ENCODE measurements at regions not wholly inside any gene's neighbourhood (a gene's known extent, or its start where the extent isn't known, plus 50 kb on each side); places are given as distances from the start of the nearest gene placed in this dataset.

DNA sequence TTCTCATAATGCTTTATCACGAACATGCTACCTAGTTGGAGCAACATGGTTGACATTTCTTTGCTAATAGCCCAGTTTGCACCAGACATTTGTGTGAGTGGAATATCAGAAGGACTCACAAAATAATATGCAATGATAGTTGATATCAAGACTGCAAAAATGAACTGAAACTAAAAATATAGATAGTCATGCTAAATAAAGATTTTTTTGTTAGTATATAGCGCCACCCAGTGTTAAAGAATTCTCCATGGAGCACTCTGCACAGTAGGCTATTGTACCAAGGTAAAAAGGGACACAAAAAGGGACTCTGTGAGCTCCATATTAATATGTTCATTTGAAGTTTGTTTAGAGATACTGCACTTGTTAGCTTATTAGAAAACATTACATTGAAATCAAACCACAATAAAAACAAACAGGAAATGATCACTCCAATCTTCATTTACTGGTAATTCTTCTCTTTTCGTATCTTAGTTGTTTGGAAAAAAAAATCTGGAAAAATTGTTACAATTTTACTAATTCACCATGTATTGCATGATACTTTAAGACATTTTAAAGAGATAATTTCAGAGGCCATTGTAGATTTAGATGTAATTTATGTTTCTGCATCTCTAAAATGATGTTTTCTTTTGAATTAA is 1509.6 kb downstream of the ADGRL3 start (continued):
- TF ChIP-seq ZNF460 (CRISPR knock-in tag; IDR thresholded peaks at IDR 0.05; ENCODE audit: borderline replicate concordance) (no peak), IKZF1 (IDR thresholded peaks at IDR 0.05) (no peak), SOX6 (IDR thresholded peaks at IDR 0.05) (no peak), SOX6 (CRISPR knock-in tag; IDR thresholded peaks at IDR 0.05) (no peak), TAF1 (CRISPR knock-in tag; IDR thresholded peaks at IDR 0.05) (no peak)
- TF ChIP-seq, protein P1, sequence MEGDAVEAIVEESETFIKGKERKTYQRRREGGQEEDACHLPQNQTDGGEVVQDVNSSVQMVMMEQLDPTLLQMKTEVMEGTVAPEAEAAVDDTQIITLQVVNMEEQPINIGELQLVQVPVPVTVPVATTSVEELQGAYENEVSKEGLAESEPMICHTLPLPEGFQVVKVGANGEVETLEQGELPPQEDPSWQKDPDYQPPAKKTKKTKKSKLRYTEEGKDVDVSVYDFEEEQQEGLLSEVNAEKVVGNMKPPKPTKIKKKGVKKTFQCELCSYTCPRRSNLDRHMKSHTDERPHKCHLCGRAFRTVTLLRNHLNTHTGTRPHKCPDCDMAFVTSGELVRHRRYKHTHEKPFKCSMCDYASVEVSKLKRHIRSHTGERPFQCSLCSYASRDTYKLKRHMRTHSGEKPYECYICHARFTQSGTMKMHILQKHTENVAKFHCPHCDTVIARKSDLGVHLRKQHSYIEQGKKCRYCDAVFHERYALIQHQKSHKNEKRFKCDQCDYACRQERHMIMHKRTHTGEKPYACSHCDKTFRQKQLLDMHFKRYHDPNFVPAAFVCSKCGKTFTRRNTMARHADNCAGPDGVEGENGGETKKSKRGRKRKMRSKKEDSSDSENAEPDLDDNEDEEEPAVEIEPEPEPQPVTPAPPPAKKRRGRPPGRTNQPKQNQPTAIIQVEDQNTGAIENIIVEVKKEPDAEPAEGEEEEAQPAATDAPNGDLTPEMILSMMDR (CRISPR knock-in tag; IDR thresholded peaks at IDR 0.05) = peak; percentile 56

DNA sequence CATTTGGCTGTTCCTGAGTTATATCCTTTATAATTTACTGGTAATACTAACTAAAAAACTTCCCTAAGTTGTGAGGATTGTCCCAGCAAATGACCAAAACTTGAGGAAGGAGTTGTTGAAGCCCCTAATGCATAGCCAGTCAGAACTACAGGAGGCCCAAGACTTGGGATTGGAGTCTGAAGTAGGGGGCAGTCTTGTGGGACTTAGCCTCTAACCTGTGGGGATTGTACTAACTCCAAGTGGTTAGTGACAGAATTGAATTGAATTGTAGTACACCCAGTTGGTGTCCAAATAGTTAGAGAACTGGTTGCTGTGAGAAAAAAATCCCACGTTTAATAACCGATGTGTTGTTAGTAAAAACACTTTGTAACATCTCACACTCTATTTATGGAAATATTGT is 1506.3 kb downstream of the ADGRL3 start:
- Histone ChIP-seq H2AFZ (ENCODE audit: low read length) (no peak overlapping the region), H3K4me3 (replicated peaks in 1 of 3; ENCODE audit: insufficient read depth in 1 of 3, low read depth in 2 of 3, low read length in 3 of 3) (no peak overlapping the region), H4K20me1 (ENCODE audit: insufficient read depth, low read length) (no peaks in the 10 kb centered on the region), H3K36me3 (replicated peaks in 1 of 2; ENCODE audit: control insufficient read depth in 1 of 2, insufficient read depth in 2 of 2, low read length in 2 of 2) (no peaks in the 10 kb centered on the region), H3K9ac (ENCODE audit: insufficient read depth, low read depth, low read length) (no peak overlapping the region), H3K27ac (ENCODE audit: extremely low read length, insufficient read depth, low read length) (no peak overlapping the region), H3K4me1 (ENCODE audit: insufficient read depth, low read length) (no peaks in the 10 kb centered on the region), H3K4me2 (ENCODE audit: low read depth, low read length) (no peak overlapping the region), H3K9me3 (ENCODE audit: low read length) (no peaks in the 10 kb centered on the region), H3K27me3 (ENCODE audit: control insufficient read depth in 1 of 2, insufficient read depth in 2 of 2, low read length in 2 of 2) (no peaks in the 10 kb centered on the region), H3K79me2 (ENCODE audit: insufficient read depth, low read length) (no peaks in the 10 kb centered on the region)
- ChIA-PET POLR2A (no interaction called here), CTCF (ENCODE audit: low intra/inter-chr PET ratio, low total read pairs) (no interaction called here)
- intact Hi-C loops (cut with micrococcal nuclease; ENCODE audit: unreplicated experiment) = loop anchor here (5.0 kb wide), 2 partner anchors 879 to 1189 kb away; no protein-coding TSS in a partner anchor
- FAIRE-seq = no peak
- no peak for ATAC-seq
- no peak for DNase-seq (ENCODE audit: low spot score)
- BruUV-seq (replicated peaks) = no TSS peak
- in situ Hi-C loops (cut with HindIII; ENCODE audit: extremely low pct_ligation_motif_present, low pct_unique_long_range_greater_than_20kb) = loop anchor here (10.0 kb wide), 1 partner anchor 112 kb away; no protein-coding TSS in a partner anchor
- WGBS (ENCODE audit: low lambda C conversion rate) = 2% methylated on average over 2 of the region's 2 CpGs
- TF ChIP-seq, protein P2, sequence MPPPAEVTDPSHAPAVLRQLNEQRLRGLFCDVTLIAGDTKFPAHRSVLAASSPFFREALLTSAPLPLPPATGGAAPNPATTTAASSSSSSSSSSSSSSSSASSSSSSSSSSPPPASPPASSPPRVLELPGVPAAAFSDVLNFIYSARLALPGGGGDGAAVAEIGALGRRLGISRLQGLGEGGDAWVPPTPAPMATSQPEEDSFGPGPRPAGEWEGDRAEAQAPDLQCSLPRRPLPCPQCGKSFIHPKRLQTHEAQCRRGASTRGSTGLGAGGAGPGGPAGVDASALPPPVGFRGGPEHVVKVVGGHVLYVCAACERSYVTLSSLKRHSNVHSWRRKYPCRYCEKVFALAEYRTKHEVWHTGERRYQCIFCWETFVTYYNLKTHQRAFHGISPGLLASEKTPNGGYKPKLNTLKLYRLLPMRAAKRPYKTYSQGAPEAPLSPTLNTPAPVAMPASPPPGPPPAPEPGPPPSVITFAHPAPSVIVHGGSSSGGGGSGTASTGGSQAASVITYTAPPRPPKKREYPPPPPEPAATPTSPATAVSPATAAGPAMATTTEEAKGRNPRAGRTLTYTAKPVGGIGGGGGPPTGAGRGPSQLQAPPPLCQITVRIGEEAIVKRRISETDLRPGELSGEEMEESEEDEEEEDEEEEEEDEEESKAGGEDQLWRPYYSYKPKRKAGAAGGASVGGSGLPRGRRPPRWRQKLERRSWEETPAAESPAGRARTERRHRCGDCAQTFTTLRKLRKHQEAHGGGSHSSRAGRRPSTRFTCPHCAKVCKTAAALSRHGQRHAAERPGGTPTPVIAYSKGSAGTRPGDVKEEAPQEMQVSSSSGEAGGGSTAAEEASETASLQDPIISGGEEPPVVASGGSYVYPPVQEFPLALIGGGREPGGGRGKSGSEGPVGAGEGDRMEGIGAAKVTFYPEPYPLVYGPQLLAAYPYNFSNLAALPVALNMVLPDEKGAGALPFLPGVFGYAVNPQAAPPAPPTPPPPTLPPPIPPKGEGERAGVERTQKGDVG (CRISPR knock-in tag; IDR thresholded peaks at IDR 0.05; ENCODE audit: borderline replicate concordance) = no peak
- TF ChIP-seq, protein P3, sequence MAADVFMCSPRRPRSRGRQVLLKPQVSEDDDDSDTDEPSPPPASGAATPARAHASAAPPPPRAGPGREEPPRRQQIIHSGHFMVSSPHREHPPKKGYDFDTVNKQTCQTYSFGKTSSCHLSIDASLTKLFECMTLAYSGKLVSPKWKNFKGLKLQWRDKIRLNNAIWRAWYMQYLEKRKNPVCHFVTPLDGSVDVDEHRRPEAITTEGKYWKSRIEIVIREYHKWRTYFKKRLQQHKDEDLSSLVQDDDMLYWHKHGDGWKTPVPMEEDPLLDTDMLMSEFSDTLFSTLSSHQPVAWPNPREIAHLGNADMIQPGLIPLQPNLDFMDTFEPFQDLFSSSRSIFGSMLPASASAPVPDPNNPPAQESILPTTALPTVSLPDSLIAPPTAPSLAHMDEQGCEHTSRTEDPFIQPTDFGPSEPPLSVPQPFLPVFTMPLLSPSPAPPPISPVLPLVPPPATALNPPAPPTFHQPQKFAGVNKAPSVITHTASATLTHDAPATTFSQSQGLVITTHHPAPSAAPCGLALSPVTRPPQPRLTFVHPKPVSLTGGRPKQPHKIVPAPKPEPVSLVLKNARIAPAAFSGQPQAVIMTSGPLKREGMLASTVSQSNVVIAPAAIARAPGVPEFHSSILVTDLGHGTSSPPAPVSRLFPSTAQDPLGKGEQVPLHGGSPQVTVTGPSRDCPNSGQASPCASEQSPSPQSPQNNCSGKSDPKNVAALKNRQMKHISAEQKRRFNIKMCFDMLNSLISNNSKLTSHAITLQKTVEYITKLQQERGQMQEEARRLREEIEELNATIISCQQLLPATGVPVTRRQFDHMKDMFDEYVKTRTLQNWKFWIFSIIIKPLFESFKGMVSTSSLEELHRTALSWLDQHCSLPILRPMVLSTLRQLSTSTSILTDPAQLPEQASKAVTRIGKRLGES (CRISPR knock-in tag; IDR thresholded peaks at IDR 0.05; ENCODE audit: borderline replicate concordance) = no peak
- TF ChIP-seq, protein P4, sequence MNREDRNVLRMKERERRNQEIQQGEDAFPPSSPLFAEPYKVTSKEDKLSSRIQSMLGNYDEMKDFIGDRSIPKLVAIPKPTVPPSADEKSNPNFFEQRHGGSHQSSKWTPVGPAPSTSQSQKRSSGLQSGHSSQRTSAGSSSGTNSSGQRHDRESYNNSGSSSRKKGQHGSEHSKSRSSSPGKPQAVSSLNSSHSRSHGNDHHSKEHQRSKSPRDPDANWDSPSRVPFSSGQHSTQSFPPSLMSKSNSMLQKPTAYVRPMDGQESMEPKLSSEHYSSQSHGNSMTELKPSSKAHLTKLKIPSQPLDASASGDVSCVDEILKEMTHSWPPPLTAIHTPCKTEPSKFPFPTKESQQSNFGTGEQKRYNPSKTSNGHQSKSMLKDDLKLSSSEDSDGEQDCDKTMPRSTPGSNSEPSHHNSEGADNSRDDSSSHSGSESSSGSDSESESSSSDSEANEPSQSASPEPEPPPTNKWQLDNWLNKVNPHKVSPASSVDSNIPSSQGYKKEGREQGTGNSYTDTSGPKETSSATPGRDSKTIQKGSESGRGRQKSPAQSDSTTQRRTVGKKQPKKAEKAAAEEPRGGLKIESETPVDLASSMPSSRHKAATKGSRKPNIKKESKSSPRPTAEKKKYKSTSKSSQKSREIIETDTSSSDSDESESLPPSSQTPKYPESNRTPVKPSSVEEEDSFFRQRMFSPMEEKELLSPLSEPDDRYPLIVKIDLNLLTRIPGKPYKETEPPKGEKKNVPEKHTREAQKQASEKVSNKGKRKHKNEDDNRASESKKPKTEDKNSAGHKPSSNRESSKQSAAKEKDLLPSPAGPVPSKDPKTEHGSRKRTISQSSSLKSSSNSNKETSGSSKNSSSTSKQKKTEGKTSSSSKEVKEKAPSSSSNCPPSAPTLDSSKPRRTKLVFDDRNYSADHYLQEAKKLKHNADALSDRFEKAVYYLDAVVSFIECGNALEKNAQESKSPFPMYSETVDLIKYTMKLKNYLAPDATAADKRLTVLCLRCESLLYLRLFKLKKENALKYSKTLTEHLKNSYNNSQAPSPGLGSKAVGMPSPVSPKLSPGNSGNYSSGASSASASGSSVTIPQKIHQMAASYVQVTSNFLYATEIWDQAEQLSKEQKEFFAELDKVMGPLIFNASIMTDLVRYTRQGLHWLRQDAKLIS (CRISPR knock-in tag; IDR thresholded peaks at IDR 0.05) = no peak

Measured in HepG2 (cell line).